ENCODE measurements at regions not wholly inside any gene's neighbourhood (a gene's known extent, or its start where the extent isn't known, plus 50 kb on each side); places are given as distances from the start of the nearest gene placed in this dataset.

GRCh38 chr9:107693625-107694326, 204.2 kb upstream of the KLF4 start:
- DNase-seq = no peak

- DNase-seq = no peak
These were observed 202.1 kb upstream of the KLF4 start for GRCh38 chr9:107691664-107692063.

GRCh38 chr9:107690021-107690420, 200.5 kb upstream of the KLF4 start:
- no peak for DNase-seq

GRCh38 chr9:107688728-107689127, 199.2 kb upstream of the KLF4 start:
- DNase-seq = no peak

GRCh38 chr9:107685901-107686300, 196.3 kb upstream of the KLF4 start:
- no peak for DNase-seq

- DNase-seq = no peak
These were observed 195.8 kb upstream of the KLF4 start for GRCh38 chr9:107685376-107685775.

- no peak for DNase-seq
These were observed 194.7 kb upstream of the KLF4 start for GRCh38 chr9:107684224-107684623.

- no peak for DNase-seq
These were observed 194.0 kb upstream of the KLF4 start for GRCh38 chr9:107683566-107683965.

- DNase-seq = no peak
These were observed 192.4 kb upstream of the KLF4 start for GRCh38 chr9:107681988-107682387.

- DNase-seq = no peak
These were observed 186.0 kb upstream of the KLF4 start for GRCh38 chr9:107675351-107676259.

GRCh38 chr9:107674721-107675277, 185.2 kb upstream of the KLF4 start:
- no peak for DNase-seq

GRCh38 chr9:107673861-107674720, 184.5 kb upstream of the KLF4 start:
- no peak for DNase-seq

GRCh38 chr9:107671588-107671987, 182.0 kb upstream of the KLF4 start:
- DNase-seq = no peak

GRCh38 chr9:107669422-107669821, 179.9 kb upstream of the KLF4 start:
- no peak for DNase-seq

- DNase-seq = no peak
These were observed 177.9 kb upstream of the KLF4 start for GRCh38 chr9:107667231-107668070.

- no peak for DNase-seq
These were observed 175.5 kb upstream of the KLF4 start for GRCh38 chr9:107665057-107665456.

- no peak for DNase-seq
These were observed 171.4 kb upstream of the KLF4 start for GRCh38 chr9:107660976-107661375.

- no peak for DNase-seq
These were observed 163.8 kb upstream of the KLF4 start for GRCh38 chr9:107653263-107653821.

- no peak for DNase-seq
These were observed 161.4 kb upstream of the KLF4 start for GRCh38 chr9:107650995-107651394.

- no peak for DNase-seq
These were observed 160.8 kb upstream of the KLF4 start for GRCh38 chr9:107650321-107650720.

GRCh38 chr9:107648153-107648715, 158.7 kb upstream of the KLF4 start:
- no peak for DNase-seq

Data from DMS79 (cell line).